ENCODE measurements at regions not wholly inside any gene's neighbourhood (a gene's known extent, or its start where the extent isn't known, plus 50 kb on each side); places are given as distances from the start of the nearest gene placed in this dataset.

DNA sequence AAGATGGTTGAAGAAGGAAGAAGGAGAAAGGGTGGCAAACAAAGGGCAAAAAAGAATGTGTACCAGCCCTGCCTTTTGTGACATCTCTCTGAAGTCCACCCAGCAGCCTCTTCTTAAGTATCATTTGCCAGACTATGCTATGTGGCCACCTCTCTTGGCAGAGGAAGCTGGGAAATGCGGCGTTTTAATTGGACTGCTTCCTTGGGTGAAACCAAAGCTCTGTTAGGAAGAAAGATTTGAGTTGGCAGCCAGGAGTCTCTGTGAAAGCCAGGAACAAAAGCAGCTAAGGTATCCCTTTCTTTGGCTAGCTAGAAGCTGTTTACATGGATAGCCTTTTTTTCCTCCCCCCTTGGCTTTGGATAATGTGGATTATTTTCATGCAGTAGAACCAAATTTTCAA is 67.5 kb upstream of the GTSF1L start:
- ChIA-PET POLR2A (no interaction called here), CTCF (no interaction called here)
- no peak for ATAC-seq
- no TSS peak for BruUV-seq (replicated peaks)
- Histone ChIP-seq H3K4me3 (ENCODE audit: low read depth in 2 of 2, low read length in 2 of 2) (no peak overlapping the region), H3K27ac (ENCODE audit: low read length) (no peak overlapping the region), H3K4me1 (ENCODE audit: control insufficient read depth, insufficient read depth, low read length) (no peaks in the 10 kb centered on the region), H3K27me3 (ENCODE audit: control insufficient read depth, insufficient read depth, low read length) (no peaks in the 10 kb centered on the region), H3K36me3 (ENCODE audit: control insufficient read depth, insufficient read depth, low read length) (no peaks in the 10 kb centered on the region), H3K9me3 (ENCODE audit: control insufficient read depth, insufficient read depth, low read depth, low read length) (peaks cover 4% of the 10 kb centered on the region; the same call in 1 of the 2 replicates)
- in situ Hi-C loops (cut with HindIII; ENCODE audit: low pct_unique_long_range_greater_than_20kb, low sequenced_read_pairs), result no loop called here
- DNase-seq (ENCODE audit: low read depth, low spot score), result no peak
- TF ChIP-seq POLR2AphosphoS5 (IDR thresholded peaks at IDR 0.05; ENCODE audit: low read depth, low read length), result no peak
- no peak for TF ChIP-seq REST (IDR thresholded peaks at IDR 0.05; ENCODE audit: insufficient read depth in 1 of 2, low read depth in 2 of 2, low read length in 1 of 2)
- TF ChIP-seq, protein P1, sequence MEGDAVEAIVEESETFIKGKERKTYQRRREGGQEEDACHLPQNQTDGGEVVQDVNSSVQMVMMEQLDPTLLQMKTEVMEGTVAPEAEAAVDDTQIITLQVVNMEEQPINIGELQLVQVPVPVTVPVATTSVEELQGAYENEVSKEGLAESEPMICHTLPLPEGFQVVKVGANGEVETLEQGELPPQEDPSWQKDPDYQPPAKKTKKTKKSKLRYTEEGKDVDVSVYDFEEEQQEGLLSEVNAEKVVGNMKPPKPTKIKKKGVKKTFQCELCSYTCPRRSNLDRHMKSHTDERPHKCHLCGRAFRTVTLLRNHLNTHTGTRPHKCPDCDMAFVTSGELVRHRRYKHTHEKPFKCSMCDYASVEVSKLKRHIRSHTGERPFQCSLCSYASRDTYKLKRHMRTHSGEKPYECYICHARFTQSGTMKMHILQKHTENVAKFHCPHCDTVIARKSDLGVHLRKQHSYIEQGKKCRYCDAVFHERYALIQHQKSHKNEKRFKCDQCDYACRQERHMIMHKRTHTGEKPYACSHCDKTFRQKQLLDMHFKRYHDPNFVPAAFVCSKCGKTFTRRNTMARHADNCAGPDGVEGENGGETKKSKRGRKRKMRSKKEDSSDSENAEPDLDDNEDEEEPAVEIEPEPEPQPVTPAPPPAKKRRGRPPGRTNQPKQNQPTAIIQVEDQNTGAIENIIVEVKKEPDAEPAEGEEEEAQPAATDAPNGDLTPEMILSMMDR (IDR thresholded peaks at IDR 0.05), result no peak
- TF ChIP-seq SIN3A (IDR thresholded peaks at IDR 0.05; ENCODE audit: borderline replicate concordance, insufficient read depth, low read depth, low read length), result no peak
- TF ChIP-seq TCF7L2 (IDR thresholded peaks at IDR 0.05; ENCODE audit: low read depth, low read length), result no peak
- intact Hi-C loops (cut with micrococcal nuclease; ENCODE audit: unreplicated experiment), result no loop called here

DNA sequence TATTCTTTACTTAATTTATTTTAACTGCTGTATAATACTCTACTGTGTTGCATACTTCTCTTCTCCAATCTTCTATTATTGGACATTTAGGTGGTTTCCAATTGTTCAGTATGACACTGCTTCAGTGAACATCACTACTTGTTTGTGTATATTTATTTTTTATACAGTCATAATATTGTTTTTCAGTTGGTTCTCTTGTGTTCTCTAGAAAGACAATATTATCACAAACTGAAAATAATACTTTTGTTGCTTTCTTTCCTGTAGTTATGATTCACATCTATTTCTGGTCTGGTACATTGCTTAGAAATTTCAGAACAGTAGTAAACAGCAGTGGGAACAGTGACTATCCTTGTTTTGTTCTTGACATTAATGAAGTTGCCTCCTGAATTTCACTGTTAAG is 62.8 kb upstream of the GTSF1L start:
- H3K4me1 ChIP-seq (ENCODE audit: control insufficient read depth, insufficient read depth, low read length), result no peaks in the 10 kb centered on the region
- DNase-seq (ENCODE audit: low read depth, low spot score) (no peak), ATAC-seq (no peak)
- H3K9me3 ChIP-seq (ENCODE audit: control insufficient read depth, insufficient read depth, low read depth, low read length), result no peaks in the 10 kb centered on the region; the same call in 1 of the 2 replicates
- no peak overlapping the region for H3K27ac ChIP-seq (ENCODE audit: low read length)
- no peaks in the 10 kb centered on the region for H3K36me3 ChIP-seq (ENCODE audit: control insufficient read depth, insufficient read depth, low read length)
- POLR2A ChIA-PET, result no interaction called here
- intact Hi-C loops (cut with micrococcal nuclease; ENCODE audit: unreplicated experiment), result no loop called here
- TF ChIP-seq SIN3A (IDR thresholded peaks at IDR 0.05; ENCODE audit: borderline replicate concordance, insufficient read depth, low read depth, low read length), result no peak
- TF ChIP-seq, protein P1 (IDR thresholded peaks at IDR 0.05), result no peak
- TF ChIP-seq TCF7L2 (IDR thresholded peaks at IDR 0.05; ENCODE audit: low read depth, low read length), result no peak
- no peak for TF ChIP-seq REST (IDR thresholded peaks at IDR 0.05; ENCODE audit: insufficient read depth in 1 of 2, low read depth in 2 of 2, low read length in 1 of 2)
- TF ChIP-seq POLR2AphosphoS5 (IDR thresholded peaks at IDR 0.05; ENCODE audit: low read depth, low read length), result no peak
- in situ Hi-C loops (cut with HindIII; ENCODE audit: low pct_unique_long_range_greater_than_20kb, low sequenced_read_pairs), result no loop called here
- no peaks in the 10 kb centered on the region for H3K27me3 ChIP-seq (ENCODE audit: control insufficient read depth, insufficient read depth, low read length)
- no TSS peak for BruUV-seq (replicated peaks)
- CTCF ChIA-PET, result no interaction called here
- no peak overlapping the region for H3K4me3 ChIP-seq (ENCODE audit: low read depth in 2 of 2, low read length in 2 of 2)

All from Panc1 (cell line).